HCT116 (cell line): ENCODE measurements at regions not wholly inside any gene's neighbourhood (a gene's known extent, or its start where the extent isn't known, plus 50 kb on each side); places are given as distances from the start of the nearest gene placed in this dataset.

Experiments used
- ATAC-seq: fragments of 200-7000 bp; cut with Tn5 transposase; 2 replicates; pipeline ENCODE4 v1.9.1; 2020; ENCODE audit warnings: mild to moderate bottlenecking, moderate library complexity
- BruUV-seq: library from RNA; stranded (reverse); fragments of 400-500 nt; replicated peaks from 2 replicates; lab custom pipeline; 2021; lab: Mats Ljungman, UMichigan
- CTCF ChIA-PET: fragments of 300-600 bp; sonication (Branson Sonifier 250); formaldehyde crosslinking; loops from one replicate; lab custom pipeline; 2021; ENCODE audit warnings: antibody characterized with exemption; lab: Charles Lee
- POLR2A ChIA-PET: fragments of 300-600, 350-600 bp; sonication (Branson Sonifier 250); formaldehyde crosslinking; loops from one replicate; lab custom pipeline; 2021; ENCODE audit warnings: antibody characterized with exemption; lab: Charles Lee
- RAD21 ChIA-PET, 2 experiments: fragments of 300-600 bp; sonication (Branson Sonifier 250); formaldehyde crosslinking; loops; one replicate each; lab custom pipeline; 2023; ENCODE audit warnings: low total read pairs in 2 of 2; ENCODE audit not compliant: uncharacterized antibody in 2 of 2, unreplicated experiment in 2 of 2, low non-redundant PET in 1 of 2; lab: Charles Lee
- DNase-seq: peaks from one replicate; pipeline ENCODE4 v3.0.0-alpha.2; 2010; ENCODE audit warnings: low read depth, low spot score
- H2AFZ ChIP-seq: fragments of 200-600 bp; shearing (Covaris generic), sonication (generic); 2 replicates; pipeline ENCODE4 v1.6.1; 2017; ENCODE audit warnings: low read depth, mixed run types, mixed read lengths, antibody characterized with exemption, low read length; ENCODE audit not compliant: poor library complexity, severe bottlenecking
- H3K27ac ChIP-seq: 2 replicates; pipeline ENCODE4 v1.5.1; 2012; ENCODE audit warnings: low read depth, low read length
- H3K27me3 ChIP-seq: fragments of 200-600 bp; sonication (generic); 2 replicates; pipeline ENCODE4 v1.6.1; 2016; ENCODE audit warnings: mixed run types, low read length, mixed read lengths; ENCODE audit not compliant: insufficient read depth
- H3K36me3 ChIP-seq, 2 experiments: fragments of 200-500 bp in 1 of 2; fragments of 200-600 bp in 1 of 2; sonication (Bioruptor generic) in 1 of 2; sonication (generic) in 1 of 2; 2 replicates each; pipeline versions ENCODE4 v1.5.1 to v1.6.1; 2014 to 2016; ENCODE audit warnings: low read length in 2 of 2, inconsistent platforms in 1 of 2, mixed read lengths in 1 of 2, mixed run types in 1 of 2; ENCODE audit not compliant: insufficient read depth in 2 of 2, control insufficient read depth in 1 of 2
- H3K4me1 ChIP-seq, 2 experiments: fragments of 200-600 bp in 1 of 2; sonication (generic) in 1 of 2; 2 replicates each; pipeline versions ENCODE4 v1.5.1 to v1.6.1; 2012 to 2017; ENCODE audit warnings: low read length in 2 of 2, inconsistent platforms in 1 of 2, mild to moderate bottlenecking in 1 of 2, mixed read lengths in 1 of 2, mixed run types in 1 of 2, moderate library complexity in 1 of 2; ENCODE audit not compliant: insufficient read depth in 2 of 2, control insufficient read depth in 1 of 2
- H3K4me2 ChIP-seq: fragments of 200-600 bp; sonication (generic); 2 replicates; pipeline ENCODE4 v1.6.1; 2017; ENCODE audit warnings: mixed run types, low read length, mixed read lengths
- H3K4me3 ChIP-seq, 2 experiments: fragments of 200-600 bp in 1 of 2; sonication (generic) in 1 of 2; replicated peaks in 1 of 2; 2 replicates each; pipeline ENCODE4 v1.5.1; 2011 to 2016; ENCODE audit warnings: low read length in 2 of 2, control low read depth in 1 of 2, low read depth in 1 of 2, mild to moderate bottlenecking in 1 of 2, mixed read lengths in 1 of 2, mixed run types in 1 of 2
- H3K79me2 ChIP-seq: fragments of 200-600 bp; sonication (generic); 2 replicates; pipeline ENCODE4 v1.6.1; 2017; ENCODE audit warnings: mild to moderate bottlenecking, mixed run types, low read length, moderate library complexity, mixed read lengths; ENCODE audit not compliant: insufficient read depth
- H3K9ac ChIP-seq: fragments of 200-600 bp; sonication (generic); 2 replicates; pipeline ENCODE4 v1.6.1; 2016; ENCODE audit warnings: low read length, mixed read lengths
- H3K9me2 ChIP-seq: fragments of 200-600 bp; sonication (generic), shearing (Covaris generic); 2 replicates; pipeline ENCODE4 v1.6.1; 2017; ENCODE audit warnings: mixed run types, mild to moderate bottlenecking, moderate library complexity; ENCODE audit not compliant: insufficient read depth
- H3K9me3 ChIP-seq, 2 experiments: fragments of 200-500 bp in 1 of 2; fragments of 200-600 bp in 1 of 2; sonication (Bioruptor generic) in 1 of 2; sonication (generic) in 1 of 2; 2 replicates each; pipeline ENCODE4 v1.6.1; 2014 to 2017; ENCODE audit warnings: low read length in 2 of 2, mixed read lengths in 2 of 2, inconsistent platforms in 1 of 2, low read depth in 1 of 2, mild to moderate bottlenecking in 1 of 2, mixed run types in 1 of 2, moderate library complexity in 1 of 2; ENCODE audit not compliant: control insufficient read depth in 1 of 2, insufficient read depth in 1 of 2
- H4K20me1 ChIP-seq: fragments of 200-600 bp; sonication (generic), shearing (Covaris generic); 2 replicates; pipeline ENCODE4 v1.6.1; 2017; ENCODE audit warnings: mixed run types, mild to moderate bottlenecking, moderate library complexity; ENCODE audit not compliant: insufficient read depth
- ATF3 ChIP-seq: IDR thresholded peaks from 2 replicates; pipeline ENCODE4 v1.6.1; 2012
- CBX3 ChIP-seq: IDR thresholded peaks from 2 replicates; pipeline ENCODE4 v1.6.1; 2012; ENCODE audit warnings: low read depth
- CTCF ChIP-seq, 3 experiments: fragments of 200-600 bp in 1 of 3; sonication (generic) in 1 of 3; IDR thresholded peaks in 2 of 3; conservative IDR thresholded peaks in 1 of 3; 2 replicates each; pipeline ENCODE4 v1.5.1; 2012 to 2017; ENCODE audit warnings: low read depth in 2 of 3, low read length in 2 of 3, antibody characterized with exemption in 1 of 3, borderline replicate concordance in 1 of 3, control low read depth in 1 of 3, mild to moderate bottlenecking in 1 of 3, mixed read lengths in 1 of 3, mixed run types in 1 of 3, moderate library complexity in 1 of 3; ENCODE audit not compliant: insufficient read depth in 1 of 3
- EGR1 ChIP-seq: IDR thresholded peaks from 2 replicates; pipeline ENCODE4 v1.6.1; 2012; ENCODE audit warnings: low read depth
- ELF1 ChIP-seq: IDR thresholded peaks from 2 replicates; pipeline ENCODE4 v1.6.1; 2012; ENCODE audit warnings: low read depth, borderline replicate concordance
- EZH2 ChIP-seq: fragments of 200-600 bp; sonication (generic); IDR thresholded peaks from 2 replicates; pipeline ENCODE4 v1.6.1; 2017; ENCODE audit warnings: antibody characterized with exemption, mixed run types
- FOSL1 ChIP-seq: IDR thresholded peaks from 2 replicates; pipeline ENCODE4 v1.6.1; 2012; ENCODE audit warnings: low read depth
- JUND ChIP-seq: IDR thresholded peaks from 2 replicates; pipeline ENCODE4 v1.6.1; 2012
- MAX ChIP-seq: IDR thresholded peaks from 2 replicates; pipeline ENCODE4 v1.6.1; 2012
- POLR2A ChIP-seq: IDR thresholded peaks from 2 replicates; pipeline ENCODE4 v1.7.0; 2011; ENCODE audit warnings: borderline replicate concordance; ENCODE audit not compliant: insufficient read depth, insufficient read length; ENCODE audit errors: extremely low read depth
- POLR2AphosphoS5 ChIP-seq: IDR thresholded peaks from 2 replicates; pipeline ENCODE4 v1.6.1; 2011; ENCODE audit warnings: mild to moderate bottlenecking, low read depth, low read length, moderate library complexity
- RAD21 ChIP-seq: IDR thresholded peaks from 2 replicates; pipeline ENCODE4 v1.6.1; 2012; ENCODE audit warnings: low read depth, mild to moderate bottlenecking
- REST ChIP-seq: IDR thresholded peaks from 2 replicates; pipeline ENCODE4 v1.6.1; 2012; ENCODE audit warnings: low read depth
- SP1 ChIP-seq: IDR thresholded peaks from 2 replicates; pipeline ENCODE4 v1.6.1; 2012; ENCODE audit warnings: low read depth
- SRF ChIP-seq: IDR thresholded peaks from 2 replicates; pipeline ENCODE4 v1.6.1; 2012; ENCODE audit warnings: low read depth
- TCF7L2 ChIP-seq: IDR thresholded peaks from 2 replicates; pipeline ENCODE4 v1.7.0; 2011; ENCODE audit warnings: borderline replicate concordance, inconsistent platforms; ENCODE audit not compliant: insufficient read depth, insufficient read length; ENCODE audit errors: extremely low read depth
- YY1 ChIP-seq: IDR thresholded peaks from 2 replicates; pipeline ENCODE4 v1.6.1; 2011; ENCODE audit warnings: low read length, low read depth, moderate library complexity, mild to moderate bottlenecking; ENCODE audit not compliant: insufficient replicate concordance; ENCODE audit errors: extremely low read depth
- ZBTB33 ChIP-seq: IDR thresholded peaks from 2 replicates; pipeline ENCODE4 v1.6.1; 2011; ENCODE audit warnings: mild to moderate bottlenecking, low read length, moderate library complexity; ENCODE audit not compliant: insufficient replicate concordance; ENCODE audit errors: extremely low read depth
- ZFX ChIP-seq: fragments of 450-650 bp; IDR thresholded peaks from 2 replicates; pipeline ENCODE4 v1.6.1; 2017
- intact Hi-C: fragments of 100-400 bp; cut with micrococcal nuclease; formaldehyde crosslinking; loops from 2 replicates; pipeline ENCODE4 v1.10.0; 2022

GRCh38 chr1:120954736-120955135 lies 65.2 kb downstream of the PPIAL4A start:
- POLR2A ChIA-PET, result no interaction called here
- Histone ChIP-seq H3K9ac (no peak overlapping the region), H3K4me2 (no peak overlapping the region), H4K20me1 (no peaks in the 10 kb centered on the region), H3K9me3 (no peaks in the 10 kb centered on the region), H2AFZ (no peak overlapping the region), H3K4me1 (no peaks in the 10 kb centered on the region), H3K27ac (no peak overlapping the region), H3K27me3 (no peaks in the 10 kb centered on the region), H3K79me2 (no peaks in the 10 kb centered on the region), H3K4me3 (no peak overlapping the region), H3K9me2 (no peaks in the 10 kb centered on the region)
- DNase-seq (no peak), ATAC-seq (no peak)
- RAD21 ChIA-PET, result no interaction called here
- intact Hi-C loops, result no loop called here
- no TSS peak for BruUV-seq
- CTCF ChIA-PET, result no interaction called here
- TF ChIP-seq SP1 (no peak), JUND (no peak), POLR2A (no peak), CTCF (IDR thresholded peaks at IDR 0.05 in 2 of 3, conservative IDR thresholded peaks at IDR 0.05 in 1 of 3; ENCODE audit: borderline replicate concordance in 1 of 3, insufficient read depth in 1 of 3, low read depth in 2 of 3, low read length in 2 of 3) (no peak), RAD21 (no peak), ELF1 (no peak), TCF7L2 (no peak), ZBTB33 (no peak), ATF3 (no peak), MAX (no peak), POLR2AphosphoS5 (no peak), REST (no peak), FOSL1 (no peak), CBX3 (no peak), ZFX (no peak), YY1 (no peak), EGR1 (no peak), EZH2 (no peak), SRF (no peak)
- TF ChIP-seq, all 23 proteins: peak for 0
- H3K36me3 ChIP-seq, result no peaks in the 10 kb centered on the region
